ENCODE measurements at regions not wholly inside any gene's neighbourhood (a gene's known extent, or its start where the extent isn't known, plus 50 kb on each side); places are given as distances from the start of the nearest gene placed in this dataset.

DNA sequence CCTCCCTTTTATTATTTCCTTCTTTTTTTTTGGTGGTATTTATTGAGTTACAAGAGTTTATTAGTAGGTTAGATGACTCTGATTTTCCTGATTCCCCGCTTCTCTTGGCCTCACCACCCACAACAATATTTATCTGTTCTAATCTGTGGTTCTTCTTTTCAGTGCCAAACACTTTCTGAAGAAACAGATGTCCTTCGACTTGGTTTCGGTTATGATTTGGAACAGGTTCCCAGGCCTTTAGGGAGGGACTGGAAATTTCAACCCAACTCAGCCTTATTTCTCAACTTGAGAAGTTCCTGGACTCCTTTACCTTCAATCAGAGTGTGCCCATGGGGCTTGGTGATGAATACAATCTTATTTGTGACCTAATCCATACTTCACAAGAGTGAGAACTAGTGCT lies 108.1 kb downstream of the UCHL1 start:
- no peak overlapping the region for H3K27ac ChIP-seq
- H3K27me3 ChIP-seq, result peaks cover 12% of the 10 kb centered on the region; the same call in 1 of the 2 replicates
- no peak overlapping the region for H3K4me3 ChIP-seq
- H3K9me3 ChIP-seq, result no peaks in the 10 kb centered on the region
- H3K9ac ChIP-seq, result no peak overlapping the region
- no peaks in the 10 kb centered on the region for H3K36me3 ChIP-seq
- TF ChIP-seq Cebpa-rat (IDR thresholded peaks at IDR 0.05), result no peak
- H3K4me1 ChIP-seq, result peaks cover 27% of the 10 kb centered on the region
- no peaks in the 10 kb centered on the region for H4K20me1 ChIP-seq
- H3K4me2 ChIP-seq, result no peak overlapping the region

GRCh38 chr4:41365681-41366080 lies 109.0 kb downstream of the UCHL1 start:
- H4K20me1 ChIP-seq, result no peaks in the 10 kb centered on the region
- no peaks in the 10 kb centered on the region for H3K36me3 ChIP-seq
- no peak for TF ChIP-seq Cebpa-rat (IDR thresholded peaks at IDR 0.05)
- H3K27ac ChIP-seq, result no peak overlapping the region
- peaks cover 12% of the 10 kb centered on the region; the same call in 1 of the 2 replicates for H3K27me3 ChIP-seq
- no peak overlapping the region for H3K9ac ChIP-seq
- H3K4me3 ChIP-seq, result no peak overlapping the region
- peaks cover 31% of the 10 kb centered on the region for H3K4me1 ChIP-seq
- H3K9me3 ChIP-seq, result no peaks in the 10 kb centered on the region
- H3K4me2 ChIP-seq, result no peak overlapping the region

- no peaks in the 10 kb centered on the region for H4K20me1 ChIP-seq
- TF ChIP-seq Cebpa-rat (IDR thresholded peaks at IDR 0.05), result no peak
- no peaks in the 10 kb centered on the region; the same call in 1 of the 2 replicates for H3K27me3 ChIP-seq
- no peak overlapping the region for H3K4me3 ChIP-seq
- H3K27ac ChIP-seq, result no peak overlapping the region
- H3K4me1 ChIP-seq, result peaks cover 23% of the 10 kb centered on the region
- no peaks in the 10 kb centered on the region for H3K9me3 ChIP-seq
- H3K4me2 ChIP-seq, result no peak overlapping the region
- H3K9ac ChIP-seq, result no peak overlapping the region
- no peaks in the 10 kb centered on the region for H3K36me3 ChIP-seq
Measured at GRCh38 chr4:41366911-41367517, 110.3 kb downstream of the UCHL1 start.

DNA sequence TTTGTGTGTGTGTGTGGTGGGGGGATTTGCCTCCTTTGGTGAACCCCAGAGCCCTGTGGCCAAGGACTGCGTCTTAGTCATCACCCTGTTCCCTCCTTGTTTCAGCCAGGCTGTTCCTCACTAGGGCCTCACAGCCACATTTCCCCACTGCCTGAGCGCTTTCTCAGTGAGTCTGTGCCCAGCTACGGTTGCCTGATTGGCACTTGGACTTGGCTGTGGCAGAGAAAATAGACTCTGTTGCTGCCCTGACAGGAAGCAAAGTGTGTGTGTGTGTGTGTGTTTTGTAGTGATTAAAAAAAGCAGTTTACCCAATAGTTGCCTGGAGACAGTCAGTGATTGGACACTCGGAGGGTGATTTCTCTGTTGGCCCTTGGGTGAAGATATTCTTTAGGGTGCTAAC lies 113.0 kb downstream of the UCHL1 start:
- Histone ChIP-seq H4K20me1 (no peaks in the 10 kb centered on the region), H3K9me3 (peaks cover 4% of the 10 kb centered on the region; the same call in 1 of the 2 replicates), H3K27ac (no peak overlapping the region), H3K4me3 (no peak overlapping the region), H3K4me1 (peaks cover 28% of the 10 kb centered on the region), H3K36me3 (no peaks in the 10 kb centered on the region), H3K9ac (no peak overlapping the region), H3K27me3 (no peaks in the 10 kb centered on the region), H3K4me2 (peak overlapping the region; percentile 25)
- TF ChIP-seq Cebpa-rat (IDR thresholded peaks at IDR 0.05), result no peak

DNA sequence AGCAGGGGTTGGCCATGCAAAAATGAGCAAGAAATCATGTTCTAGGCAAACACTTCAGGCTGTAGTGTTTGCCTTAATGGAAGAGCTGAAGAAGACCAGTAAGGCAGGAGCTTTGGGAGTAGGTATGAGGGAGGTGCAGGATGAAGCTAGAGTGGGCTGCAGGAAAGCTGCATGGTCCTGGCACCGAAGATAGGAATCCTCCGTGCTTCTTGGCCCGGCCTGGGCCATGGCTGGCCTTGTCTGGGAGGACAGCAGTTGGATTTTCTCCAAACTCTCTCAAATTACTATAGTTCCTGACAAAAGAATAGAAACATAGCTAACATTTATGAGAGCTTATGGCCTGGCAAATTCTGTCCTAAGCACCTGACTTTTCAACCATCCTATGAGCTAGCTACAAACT lies 116.5 kb downstream of the UCHL1 start:
- Histone ChIP-seq H3K36me3 (no peaks in the 10 kb centered on the region), H3K27ac (no peak overlapping the region), H4K20me1 (no peaks in the 10 kb centered on the region), H3K9me3 (peaks cover 4% of the 10 kb centered on the region; the same call in 1 of the 2 replicates), H3K9ac (no peak overlapping the region), H3K4me1 (peaks cover 30% of the 10 kb centered on the region), H3K27me3 (no peaks in the 10 kb centered on the region), H3K4me3 (no peak overlapping the region), H3K4me2 (peak overlapping the region; percentile 14; the same call in 1 of the 2 replicates)
- TF ChIP-seq Cebpa-rat (IDR thresholded peaks at IDR 0.05), result no peak

DNA sequence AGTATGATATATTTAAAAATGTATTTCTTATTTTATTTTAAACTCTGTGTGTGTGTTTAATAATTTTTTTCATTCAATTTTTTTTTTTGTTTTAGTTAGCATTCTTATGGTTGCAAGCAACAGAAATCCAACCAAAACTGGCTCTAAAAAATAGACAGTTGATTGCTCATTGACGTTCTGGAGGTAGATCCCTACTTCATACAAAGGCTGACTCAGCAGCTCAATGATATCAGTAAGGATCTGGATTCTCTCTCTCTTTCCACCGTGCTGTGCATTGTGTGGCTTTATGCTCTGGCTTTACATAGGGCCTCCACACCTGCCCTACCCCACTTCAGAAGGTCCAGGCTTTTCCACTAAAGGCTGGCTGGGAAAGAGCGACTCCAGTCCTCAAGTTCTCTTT lies 117.8 kb downstream of the UCHL1 start:
- Histone ChIP-seq H3K27ac (no peak overlapping the region), H3K36me3 (no peaks in the 10 kb centered on the region)

DNA sequence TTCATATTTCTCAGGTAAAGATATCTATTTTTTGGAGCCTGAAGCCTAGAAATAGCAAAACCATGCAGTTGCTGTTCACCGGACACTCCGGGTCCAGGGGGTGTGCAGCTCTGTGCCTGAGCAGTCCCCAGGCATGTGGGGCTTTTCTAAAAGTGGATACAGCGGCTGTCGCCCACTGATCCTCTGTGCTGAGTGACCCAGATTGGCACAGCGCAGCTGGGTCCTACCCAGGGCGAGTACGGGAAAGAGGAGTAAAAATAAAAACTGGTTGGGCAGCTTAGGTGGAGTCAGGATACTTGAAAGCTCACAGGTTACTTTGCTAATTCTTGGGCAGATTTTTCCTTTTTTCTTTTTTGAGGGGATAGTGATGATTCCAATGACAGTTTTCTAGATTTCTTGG lies 118.8 kb downstream of the UCHL1 start:
- H4K20me1 ChIP-seq, result no peaks in the 10 kb centered on the region
- H3K27ac ChIP-seq, result no peak overlapping the region
- no peak overlapping the region for H3K9ac ChIP-seq
- H3K27me3 ChIP-seq, result no peaks in the 10 kb centered on the region
- H3K4me2 ChIP-seq, result no peak overlapping the region
- no peaks in the 10 kb centered on the region for H3K36me3 ChIP-seq
- H3K9me3 ChIP-seq, result peaks cover 4% of the 10 kb centered on the region; the same call in 1 of the 2 replicates
- H3K4me3 ChIP-seq, result no peak overlapping the region
- TF ChIP-seq Cebpa-rat (IDR thresholded peaks at IDR 0.05), result no peak
- H3K4me1 ChIP-seq, result peaks cover 13% of the 10 kb centered on the region

More for the DNA sequence above, 117.8 kb downstream of the UCHL1 start:
- Histone ChIP-seq H3K9me3 (peaks cover 4% of the 10 kb centered on the region; the same call in 1 of the 2 replicates), H3K27me3 (no peaks in the 10 kb centered on the region), H3K4me1 (peaks cover 23% of the 10 kb centered on the region), H3K9ac (no peak overlapping the region), H3K4me3 (no peak overlapping the region), H3K4me2 (no peak overlapping the region), H4K20me1 (no peaks in the 10 kb centered on the region)
- no peak for TF ChIP-seq Cebpa-rat (IDR thresholded peaks at IDR 0.05)

- TF ChIP-seq Cebpa-rat (IDR thresholded peaks at IDR 0.05), result no peak
- Histone ChIP-seq H3K9ac (no peak overlapping the region), H3K9me3 (peaks cover 4% of the 10 kb centered on the region; the same call in 1 of the 2 replicates), H3K27ac (no peak overlapping the region), H3K4me2 (no peak overlapping the region), H3K4me3 (no peak overlapping the region), H3K27me3 (no peaks in the 10 kb centered on the region), H3K36me3 (no peaks in the 10 kb centered on the region), H4K20me1 (no peaks in the 10 kb centered on the region), H3K4me1 (peaks cover 10% of the 10 kb centered on the region)
Measured at GRCh38 chr4:41377196-41377595, 120.5 kb downstream of the UCHL1 start.

DNA sequence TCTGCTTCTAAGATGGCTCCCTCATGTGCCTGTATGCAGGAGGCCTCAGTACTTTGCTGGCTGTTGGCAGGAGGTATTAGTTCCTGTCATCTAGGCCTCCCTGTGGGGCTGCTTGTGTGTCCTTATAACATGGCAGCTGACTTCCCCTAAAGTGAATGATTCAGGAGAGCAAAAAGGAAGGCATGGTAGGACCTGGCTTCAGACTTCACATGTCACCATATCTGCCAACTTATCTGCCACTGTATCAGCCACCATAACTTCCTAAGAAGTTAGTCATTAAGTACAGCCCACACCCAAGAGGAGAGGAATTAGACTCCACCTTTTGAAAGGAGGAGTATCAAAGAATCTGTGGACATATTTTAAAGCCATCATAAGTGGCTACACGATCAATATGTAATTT lies 122.5 kb downstream of the UCHL1 start:
- H3K9ac ChIP-seq, result no peak overlapping the region
- no peaks in the 10 kb centered on the region for H4K20me1 ChIP-seq
- no peaks in the 10 kb centered on the region for H3K36me3 ChIP-seq
- no peak for TF ChIP-seq Cebpa-rat (IDR thresholded peaks at IDR 0.05)
- no peaks in the 10 kb centered on the region; the same call in 1 of the 2 replicates for H3K9me3 ChIP-seq
- H3K4me2 ChIP-seq, result no peak overlapping the region
- H3K4me3 ChIP-seq, result no peak overlapping the region
- 0 out of 2 replicates have a peak, but pooled peaks cover 4% of the 10 kb centered on the region for H3K4me1 ChIP-seq
- H3K27me3 ChIP-seq, result no peaks in the 10 kb centered on the region
- no peak overlapping the region for H3K27ac ChIP-seq

DNA sequence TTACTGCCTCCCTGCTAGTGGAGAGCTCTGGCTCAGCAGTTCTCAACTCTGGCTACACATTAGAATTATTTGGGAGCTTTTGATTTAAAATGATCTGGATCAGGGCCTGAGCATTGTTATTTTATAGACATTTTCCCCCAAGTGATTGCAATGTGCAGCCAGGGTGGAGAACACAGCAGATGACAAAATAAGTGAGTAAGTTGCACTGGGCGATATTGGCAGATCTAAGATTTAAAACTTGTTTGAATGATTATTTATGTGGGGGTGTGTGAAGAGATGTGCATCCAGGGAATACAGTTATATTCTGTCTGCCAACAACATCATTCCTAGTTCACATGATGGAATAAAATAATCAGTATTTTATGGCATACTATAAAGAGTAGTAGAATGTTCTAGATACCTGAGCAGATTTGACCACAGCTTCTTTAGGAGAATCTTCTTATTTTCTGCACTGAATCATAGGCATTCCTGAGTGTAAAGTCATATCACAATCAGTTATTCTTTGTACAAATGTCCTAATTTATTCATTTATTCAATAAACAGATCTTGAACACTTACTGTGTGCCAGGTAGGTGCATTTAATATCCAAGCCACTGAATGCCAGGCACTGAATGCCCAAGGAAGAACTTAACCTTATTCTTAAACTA lies 123.9 kb downstream of the UCHL1 start:
- no peaks in the 10 kb centered on the region for H3K27me3 ChIP-seq
- no peak overlapping the region for H3K9ac ChIP-seq
- no peaks in the 10 kb centered on the region for H4K20me1 ChIP-seq
- H3K4me2 ChIP-seq, result no peak overlapping the region
- H3K36me3 ChIP-seq, result no peaks in the 10 kb centered on the region
- no peak for TF ChIP-seq Cebpa-rat (IDR thresholded peaks at IDR 0.05)
- no peaks in the 10 kb centered on the region for H3K4me1 ChIP-seq
- no peak overlapping the region for H3K27ac ChIP-seq
- no peaks in the 10 kb centered on the region; the same call in 1 of the 2 replicates for H3K9me3 ChIP-seq
- no peak overlapping the region for H3K4me3 ChIP-seq

Measured in BLaER1 (cell line).